ENCODE measurements at regions not wholly inside any gene's neighbourhood (a gene's known extent, or its start where the extent isn't known, plus 50 kb on each side); places are given as distances from the start of the nearest gene placed in this dataset.

DNA sequence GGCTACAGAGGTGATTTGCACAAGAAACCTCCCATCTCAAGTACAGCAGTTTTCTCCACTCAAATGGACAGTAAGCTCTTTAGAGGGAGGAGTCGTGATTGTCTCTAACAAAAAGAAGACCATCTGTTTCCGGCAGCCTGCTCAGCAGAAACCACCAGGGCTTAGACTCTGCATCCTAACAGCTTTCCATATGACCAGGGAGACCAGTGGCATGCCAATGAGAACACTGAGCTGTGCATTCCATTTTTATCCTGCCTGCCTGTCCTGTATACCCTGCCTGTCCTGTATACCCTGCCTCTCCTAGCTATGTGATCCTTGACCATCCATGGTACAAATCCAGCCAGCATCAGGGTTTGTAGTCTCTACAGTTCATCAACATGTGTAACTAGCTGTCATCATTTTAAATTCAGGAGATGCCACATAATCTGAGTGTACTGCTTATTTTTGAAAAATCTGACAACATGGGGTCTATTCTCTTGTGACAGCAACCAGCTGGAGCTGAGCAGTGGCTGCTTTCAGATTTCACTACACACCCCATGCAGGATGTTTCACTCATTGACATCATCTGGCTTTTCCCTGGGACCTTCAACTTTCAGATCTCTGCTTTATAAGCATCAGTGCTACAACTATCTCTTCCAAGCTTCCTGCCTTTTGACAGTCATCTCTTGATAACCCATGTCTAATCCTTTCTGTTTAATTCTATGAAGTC lies 50.5 kb upstream of the POU2AF2 start:
- DNase-seq: no peak

DNA sequence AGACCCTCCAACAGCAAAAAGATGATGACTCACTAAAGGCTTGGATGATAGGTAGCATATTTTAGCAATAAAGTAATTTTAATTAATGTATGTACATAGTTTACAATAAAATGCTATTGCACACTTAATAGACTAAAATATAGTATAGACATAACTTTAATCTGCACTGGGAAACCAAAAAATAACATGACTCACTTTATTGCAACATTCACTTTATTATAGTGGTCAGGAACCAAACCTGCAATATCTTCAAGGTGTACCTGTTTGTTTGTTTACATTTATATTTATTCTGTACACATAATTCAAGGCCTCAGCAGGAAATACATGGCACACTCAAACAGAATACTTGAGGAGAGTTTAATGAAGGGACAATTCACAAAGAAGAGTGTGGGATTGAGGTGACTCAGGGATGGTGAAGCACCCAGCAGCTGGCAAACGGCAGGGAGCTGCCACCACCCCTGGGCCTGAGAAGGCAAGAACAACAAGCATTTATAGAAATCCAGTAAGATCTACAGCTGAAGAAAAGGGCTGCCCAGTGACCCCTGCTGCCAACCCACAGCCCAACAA lies 51.5 kb upstream of the POU2AF2 start:
- DNase-seq: no peak

DNA sequence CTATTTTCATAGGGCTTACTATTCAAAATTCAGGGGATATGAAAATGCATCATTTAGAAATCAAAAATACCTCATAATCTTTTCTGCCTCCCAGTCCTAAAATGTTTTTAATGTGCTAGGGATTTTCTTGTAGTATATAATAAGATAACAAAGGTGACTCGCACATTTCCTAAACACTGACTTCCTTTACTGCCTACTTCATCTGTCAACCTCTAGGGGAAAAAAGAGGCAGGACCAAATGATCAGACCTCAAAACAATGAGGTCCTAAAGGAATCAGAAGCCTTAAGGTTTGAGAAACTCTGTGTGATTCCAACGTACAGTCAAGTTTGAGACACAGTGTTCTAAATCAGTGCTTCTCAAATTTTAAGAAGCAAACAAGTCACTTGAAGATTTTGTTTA lies 56.1 kb upstream of the POU2AF2 start:
- DNase-seq: no peak

DNA sequence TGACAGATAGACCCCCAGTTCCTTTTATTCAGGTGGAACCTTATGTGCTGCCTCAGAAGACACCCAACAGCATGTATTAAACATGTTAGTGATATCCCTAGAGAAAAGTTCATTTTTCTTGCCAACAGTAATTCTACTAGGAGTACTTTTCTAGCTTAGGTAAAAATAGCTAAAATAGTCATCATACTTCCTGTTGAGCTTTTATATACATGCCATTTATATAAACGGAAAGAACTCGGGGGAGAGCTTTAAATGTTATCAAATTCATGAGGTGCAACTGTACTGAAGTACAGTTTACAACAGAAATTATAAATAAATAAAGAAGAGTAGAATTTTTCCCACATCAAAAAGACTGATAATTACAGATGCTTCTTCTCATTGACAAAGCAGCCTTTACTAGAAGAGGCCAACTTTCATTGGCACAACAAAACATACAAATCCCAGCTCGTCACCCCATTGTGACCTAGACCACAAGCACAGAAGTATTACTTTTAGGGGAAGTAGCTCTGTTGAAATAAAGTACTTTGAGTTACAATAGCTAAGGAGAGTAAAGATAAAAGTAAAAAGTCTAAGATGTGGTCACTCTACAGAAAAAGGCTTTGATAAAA lies 59.1 kb upstream of the POU2AF2 start:
- DNase-seq: no peak

DNA sequence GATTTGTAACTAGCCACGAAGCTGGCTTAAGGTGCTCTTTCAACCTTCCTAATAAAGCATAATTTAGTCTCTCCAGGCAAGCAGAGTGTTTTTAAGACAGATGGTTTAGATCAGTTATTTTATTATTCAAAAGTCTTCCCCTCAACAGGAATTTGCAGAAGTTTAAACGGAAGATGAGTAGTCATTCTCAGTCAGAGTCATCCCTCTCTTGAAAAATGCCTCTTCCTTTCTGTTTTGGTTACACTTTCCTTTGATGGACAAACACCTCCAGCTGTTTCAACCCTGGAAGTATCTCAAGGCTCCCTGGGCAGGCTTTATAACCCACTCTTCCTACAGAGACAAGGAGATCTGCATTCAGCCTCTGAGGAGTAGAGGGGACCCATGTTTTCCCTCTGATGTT lies 60.3 kb upstream of the POU2AF2 start:
- DNase-seq: no peak

DNA sequence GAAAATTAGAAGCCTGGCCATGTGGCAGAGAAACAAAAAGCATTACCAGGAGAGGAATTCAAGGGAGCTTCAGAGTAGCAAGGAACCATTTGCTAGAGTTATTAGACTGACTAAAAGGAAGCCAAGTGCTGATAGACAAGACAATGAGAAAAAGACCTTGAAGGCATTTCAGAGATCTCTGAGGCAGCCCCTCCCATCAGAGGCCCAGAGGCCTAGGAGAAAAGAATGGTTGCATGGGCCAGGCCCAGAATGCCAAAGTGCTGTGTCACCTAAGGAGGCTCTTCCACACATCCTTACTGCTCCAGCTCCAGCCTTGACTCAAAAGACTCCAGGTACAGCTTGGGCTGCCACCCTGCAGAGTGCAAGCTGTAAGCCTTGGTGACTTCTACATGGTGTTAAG lies 61.8 kb upstream of the POU2AF2 start:
- DNase-seq: no peak

DNA sequence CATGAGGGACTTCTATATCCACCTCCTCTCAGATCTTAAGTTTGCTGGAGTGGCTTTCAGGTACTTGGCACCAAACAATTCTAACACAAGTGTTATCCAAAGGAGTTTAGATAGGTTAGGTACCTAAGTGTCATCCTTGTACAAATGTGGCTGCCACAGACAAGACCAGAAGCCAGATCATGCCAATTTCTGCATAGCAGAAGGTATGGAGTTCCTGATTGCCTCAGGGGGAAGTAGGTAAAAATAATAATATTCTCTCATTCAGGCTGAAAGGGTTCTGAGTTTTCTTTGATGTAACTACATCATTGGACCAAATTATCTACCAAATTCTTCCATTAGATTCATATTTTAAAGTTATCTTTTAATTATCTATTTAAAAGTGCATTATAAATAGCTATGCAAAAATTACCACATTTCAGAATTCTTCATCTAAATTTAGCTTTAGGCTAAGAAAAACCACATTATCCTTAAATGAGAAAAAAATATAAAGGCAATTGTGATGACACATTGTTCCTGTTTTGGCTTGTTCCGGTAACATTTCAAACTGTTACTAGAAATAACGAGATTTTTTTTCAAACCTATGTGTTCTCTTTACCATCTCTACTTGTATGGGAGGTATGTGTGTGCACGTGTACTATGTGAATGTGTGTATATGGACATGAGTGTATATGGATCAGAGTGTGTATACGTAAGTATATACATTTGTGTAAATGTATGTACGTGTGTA lies 66.2 kb upstream of the POU2AF2 start:
- no peak for DNase-seq

DNA sequence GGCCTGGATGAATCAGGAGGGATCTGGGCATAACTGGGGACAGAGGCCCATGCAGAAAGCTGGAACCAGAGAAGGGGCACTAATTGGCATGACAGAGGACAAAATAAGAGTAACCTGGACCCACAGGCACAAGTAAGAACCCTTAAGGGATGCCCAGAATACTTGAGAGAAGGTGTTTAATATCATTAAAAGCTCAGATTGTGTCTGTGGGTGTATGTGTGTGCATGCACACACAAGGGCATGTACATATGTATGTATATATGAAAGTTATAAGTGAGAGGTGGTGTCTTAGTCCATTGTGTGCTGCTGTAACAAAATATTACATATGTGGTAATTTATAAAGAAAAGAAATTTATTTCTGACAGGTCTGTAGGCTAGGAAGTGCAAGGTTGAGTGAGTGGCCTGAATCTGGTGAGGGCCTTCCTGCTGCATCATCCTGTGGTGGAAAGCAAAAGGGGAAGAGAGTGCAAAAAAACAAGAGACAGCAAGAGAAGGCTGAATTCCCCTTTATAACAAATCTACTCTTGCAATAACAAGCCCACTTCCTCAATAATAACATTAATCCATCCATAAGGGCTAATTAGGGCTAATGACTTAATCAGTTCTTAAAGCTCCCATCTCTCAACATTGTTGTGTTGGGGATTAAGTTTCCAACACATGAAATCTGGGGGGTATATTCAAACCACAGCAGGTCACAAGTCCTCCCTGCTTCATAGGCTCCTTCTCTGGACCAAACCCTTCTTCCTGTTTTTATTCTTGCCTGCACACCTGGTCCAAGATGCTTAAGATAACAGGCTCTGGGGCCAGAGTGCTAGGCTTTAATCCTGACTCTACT lies 68.3 kb upstream of the POU2AF2 start:
- DNase-seq: no peak

DNA sequence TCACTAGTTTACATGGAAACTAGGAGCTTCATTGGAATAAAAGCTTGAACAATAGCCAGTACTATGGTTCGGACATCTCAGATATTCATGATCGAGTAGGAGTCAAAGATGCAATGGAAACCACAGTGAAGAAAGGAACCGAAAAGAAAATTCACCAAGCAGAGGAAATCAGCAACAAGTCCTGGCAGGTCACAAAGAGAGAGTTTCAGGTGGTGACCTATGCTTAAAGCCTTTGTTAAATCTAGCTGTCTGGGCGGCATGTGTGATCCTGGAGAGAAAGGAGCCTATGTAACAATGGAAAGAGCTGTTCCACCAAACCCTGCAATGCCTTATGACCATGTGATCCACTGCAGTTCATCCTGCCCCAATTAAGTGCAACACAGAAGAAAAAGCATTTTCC lies 68.9 kb upstream of the POU2AF2 start:
- no peak for DNase-seq

DNA sequence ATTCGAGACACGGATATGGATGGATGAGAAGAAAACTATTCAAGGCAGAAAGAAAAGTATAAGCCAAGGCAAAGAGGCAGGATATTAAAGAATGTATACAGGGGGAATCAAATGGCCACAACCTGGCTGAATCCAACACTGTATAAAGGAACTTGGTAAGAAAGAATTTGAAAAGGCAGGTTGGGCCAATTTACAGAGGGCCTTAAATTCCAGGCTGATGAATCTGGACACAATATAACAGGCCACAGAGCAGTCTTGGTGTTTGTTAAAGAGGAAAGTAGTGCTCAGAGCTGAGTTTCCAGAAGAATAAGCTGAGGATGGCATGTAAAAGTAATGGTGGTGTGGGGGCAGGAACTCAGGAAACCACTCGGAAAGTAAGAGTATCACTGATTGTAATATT lies 72.3 kb upstream of the POU2AF2 start:
- no peak for DNase-seq

DNA sequence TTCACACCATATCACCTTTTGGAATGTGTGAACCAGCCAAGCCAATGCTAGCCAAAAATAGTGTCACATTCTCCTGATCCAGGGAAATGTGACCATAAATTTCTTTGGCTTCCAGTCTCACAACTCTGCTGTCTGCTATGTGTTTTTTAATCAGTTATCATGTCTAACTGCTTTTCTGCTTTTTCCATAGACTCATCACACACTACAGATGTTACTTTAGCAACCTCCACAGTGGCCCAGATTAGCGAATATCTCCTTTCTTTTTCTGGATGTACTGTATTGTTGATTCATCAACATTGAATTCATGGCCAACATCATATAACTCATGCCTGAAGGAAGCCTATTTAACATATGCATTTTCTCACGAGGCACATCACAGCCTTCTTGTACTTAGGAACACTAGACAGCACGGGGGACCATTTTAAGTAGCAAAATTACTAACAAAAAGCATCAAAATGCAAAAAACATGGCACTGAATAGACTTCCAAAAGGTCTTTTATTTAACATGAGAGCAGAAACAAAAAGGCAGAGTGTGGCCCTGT lies 73.1 kb upstream of the POU2AF2 start:
- DNase-seq: no peak

DNA sequence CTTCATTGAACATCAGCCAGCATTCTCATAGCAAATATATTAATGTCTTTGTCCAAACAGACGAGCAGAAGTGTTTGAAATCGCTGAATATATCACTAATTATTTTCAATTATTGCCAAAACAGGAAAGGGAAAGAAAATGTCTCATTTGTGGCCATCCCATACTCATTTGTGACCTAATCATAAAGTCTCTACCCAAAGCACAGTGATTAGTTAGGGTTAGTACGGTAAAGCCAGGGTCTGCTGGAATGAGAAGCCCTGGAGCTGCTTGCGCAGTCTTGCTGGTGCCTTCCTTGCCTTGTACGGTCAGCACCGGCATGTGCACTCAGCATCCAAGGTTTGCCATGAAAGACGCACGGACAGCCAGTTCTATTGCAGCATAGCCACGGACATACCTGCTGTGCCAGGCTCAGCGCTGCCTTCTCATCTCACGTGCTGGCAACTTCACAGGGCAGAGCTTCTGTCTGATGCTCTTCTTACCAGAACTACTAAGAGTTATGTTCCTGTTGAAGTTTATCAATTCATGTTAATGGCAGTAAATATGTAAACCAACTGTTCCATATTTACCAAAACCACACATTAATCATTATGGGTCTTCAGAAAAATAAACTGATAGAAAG lies 74.7 kb upstream of the POU2AF2 start:
- no peak for DNase-seq

DNA sequence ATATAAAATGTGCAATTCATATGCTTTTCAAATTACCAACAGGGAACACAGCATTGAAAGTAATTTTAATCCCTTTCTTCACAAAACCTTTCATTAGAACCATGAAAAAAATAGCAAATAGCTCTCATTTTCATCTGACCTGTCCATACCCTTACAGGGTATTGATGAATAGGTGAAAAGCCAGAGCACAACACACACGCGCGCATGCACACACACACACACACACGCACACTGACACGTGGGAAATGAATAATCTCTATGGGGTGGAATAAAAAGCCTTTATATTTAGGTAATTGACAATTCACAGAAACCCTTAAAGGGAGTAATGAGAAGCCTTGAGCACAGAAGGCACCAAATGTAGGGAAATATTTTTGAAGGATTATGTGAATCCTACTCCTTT lies 76.2 kb upstream of the POU2AF2 start:
- no peak for DNase-seq

DNA sequence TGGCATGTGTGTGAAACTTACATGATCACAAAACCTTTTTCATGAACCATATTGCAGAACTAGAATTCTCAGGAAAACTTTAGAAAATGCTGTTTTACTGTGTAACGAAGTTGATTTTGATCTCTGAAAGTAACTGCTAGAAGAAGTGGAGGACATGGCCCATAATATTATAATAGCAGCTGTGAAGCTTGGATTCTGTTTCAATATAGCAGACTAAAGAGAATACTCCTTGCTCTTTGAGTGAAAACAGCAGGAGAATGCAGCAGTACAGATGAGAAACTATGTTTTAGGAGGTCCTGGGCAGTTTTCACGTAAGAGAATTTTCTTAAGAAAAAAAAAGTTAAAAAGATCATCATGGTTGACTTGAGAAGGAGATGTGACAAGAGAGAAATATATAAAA lies 76.7 kb upstream of the POU2AF2 start:
- DNase-seq: no peak

DNA sequence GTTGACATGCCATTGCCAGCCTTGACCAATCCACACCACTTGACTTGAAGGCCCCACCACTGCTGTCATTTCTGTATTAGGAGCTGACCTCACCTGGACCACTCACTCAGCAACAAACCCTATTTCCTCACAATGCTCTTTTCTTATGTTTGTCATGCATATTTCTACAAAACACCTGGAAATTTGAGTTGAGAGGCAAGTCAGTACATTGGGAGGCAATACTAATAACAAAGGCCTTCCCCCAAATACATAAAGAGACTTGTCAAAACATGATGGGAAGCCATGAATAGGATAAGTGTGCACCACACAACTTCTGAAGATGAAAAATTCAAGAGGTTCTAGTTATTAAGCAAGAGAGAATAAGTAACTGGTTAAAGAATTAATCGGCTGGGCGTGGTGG lies 77.9 kb upstream of the POU2AF2 start:
- no peak for DNase-seq

DNA sequence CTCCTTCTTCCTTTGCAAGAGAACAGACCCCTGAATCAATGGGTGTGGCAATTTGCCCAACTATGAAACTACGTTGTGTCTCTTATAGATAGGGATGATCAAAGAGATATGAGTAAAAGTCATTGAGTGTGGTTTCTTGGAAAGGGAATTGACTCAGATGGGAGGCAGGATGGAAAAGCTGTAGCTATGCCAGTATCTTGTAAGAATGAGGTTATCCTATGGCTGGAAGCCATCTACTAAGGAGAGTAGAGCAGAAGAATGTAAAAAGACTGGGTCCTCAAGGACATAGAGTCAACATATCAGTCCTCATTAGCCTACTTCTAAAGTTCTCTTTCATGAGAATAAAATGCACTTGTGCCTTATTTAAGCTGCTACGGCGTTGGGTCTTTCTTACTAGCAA lies 78.9 kb upstream of the POU2AF2 start:
- DNase-seq: no peak

DNA sequence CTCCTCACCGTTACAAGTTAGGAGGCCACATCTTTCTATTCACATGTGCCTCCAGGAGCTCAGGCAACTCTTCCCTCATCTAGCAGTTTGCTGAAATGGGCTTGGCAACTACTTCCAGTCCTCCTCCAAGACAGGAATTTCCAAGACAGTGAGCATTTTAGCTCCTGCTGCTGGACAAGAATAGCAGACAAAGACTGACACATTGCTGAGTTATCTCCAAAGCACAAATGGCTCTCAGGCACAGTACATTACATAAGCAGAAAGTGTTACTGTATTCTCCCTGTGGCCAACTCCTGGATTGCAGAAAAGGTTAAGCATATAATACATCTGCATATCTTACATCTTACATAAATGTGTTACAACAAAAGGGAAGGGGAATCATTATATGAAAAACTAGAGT lies 83.2 kb upstream of the POU2AF2 start:
- DNase-seq: no peak

DNA sequence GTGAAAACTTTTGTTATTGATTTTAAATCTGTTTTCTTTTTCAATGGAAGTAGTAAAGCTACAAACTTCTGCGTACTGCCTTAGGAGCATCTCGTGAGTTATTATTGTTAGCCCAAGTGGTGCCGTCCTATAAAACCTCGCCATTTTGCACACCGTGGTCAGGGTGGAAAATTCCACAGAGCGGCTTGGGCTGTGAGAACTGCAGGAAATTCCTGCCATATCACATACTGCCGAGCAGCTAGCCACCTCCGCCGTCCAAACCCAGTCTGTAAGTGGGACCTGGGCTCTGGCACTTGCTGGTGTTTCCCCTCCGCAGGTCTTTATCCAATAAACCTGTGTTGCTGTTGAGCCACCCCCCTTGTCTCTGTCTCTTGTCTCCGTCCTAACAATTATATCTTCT lies 88.0 kb upstream of the POU2AF2 start:
- DNase-seq: no peak

DNA sequence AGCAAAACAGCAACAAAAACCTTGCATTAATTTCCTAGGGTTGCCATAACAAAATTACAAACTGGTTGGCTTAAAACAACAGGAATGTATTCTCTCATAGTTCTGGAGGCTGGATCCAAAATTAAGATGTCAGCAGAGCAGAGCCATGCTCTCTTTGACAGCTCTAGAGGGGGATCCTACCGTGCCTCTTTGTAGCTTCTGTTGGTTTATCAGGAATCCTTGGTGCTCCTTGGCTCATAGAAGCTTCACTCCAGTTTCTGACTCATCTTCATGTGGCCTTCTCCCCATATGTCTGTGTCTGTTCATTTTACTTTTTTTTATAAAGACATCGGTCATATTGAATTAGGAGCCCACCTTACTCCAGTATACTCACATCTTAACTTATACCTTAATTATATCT lies 90.5 kb upstream of the POU2AF2 start:
- no peak for DNase-seq

DNA sequence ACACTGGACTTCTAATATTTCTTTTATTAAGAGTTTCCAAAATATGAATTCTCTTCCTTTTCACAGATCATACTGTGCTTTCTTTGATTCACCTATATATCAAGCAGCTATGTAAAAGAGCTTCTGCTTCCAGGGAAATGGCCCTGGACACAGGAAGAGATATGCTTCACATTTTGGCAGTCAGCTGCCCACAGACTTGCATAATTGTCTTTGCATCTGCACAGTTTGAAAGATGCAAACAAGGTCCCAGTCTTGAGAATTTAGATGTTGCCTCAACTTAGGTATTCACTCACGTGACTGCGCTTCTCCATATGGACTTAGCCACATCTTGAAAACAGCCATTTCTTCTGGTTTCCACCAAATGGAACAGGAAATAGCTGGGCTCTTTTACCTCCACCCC lies 92.3 kb upstream of the POU2AF2 start:
- no peak for DNase-seq

DNA sequence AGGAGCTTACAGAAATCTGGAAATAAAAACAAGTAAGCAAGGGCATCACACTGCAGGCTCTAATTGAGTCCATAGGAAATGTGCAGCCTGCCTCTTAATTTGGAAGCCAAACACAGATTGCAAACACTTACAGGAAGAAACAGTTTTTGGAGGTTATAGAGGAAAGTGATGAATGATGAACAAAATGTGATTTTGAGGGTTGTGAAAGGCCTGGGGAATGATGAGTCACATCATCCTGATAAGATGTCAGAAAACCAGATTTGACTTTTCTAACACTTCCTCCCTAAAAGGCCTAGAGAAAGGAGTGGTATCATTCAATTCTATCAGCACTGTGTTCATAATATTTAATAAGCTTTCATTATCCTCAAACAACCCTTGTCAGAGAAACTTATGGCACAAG lies 96.6 kb upstream of the POU2AF2 start:
- no peak for DNase-seq

DNA sequence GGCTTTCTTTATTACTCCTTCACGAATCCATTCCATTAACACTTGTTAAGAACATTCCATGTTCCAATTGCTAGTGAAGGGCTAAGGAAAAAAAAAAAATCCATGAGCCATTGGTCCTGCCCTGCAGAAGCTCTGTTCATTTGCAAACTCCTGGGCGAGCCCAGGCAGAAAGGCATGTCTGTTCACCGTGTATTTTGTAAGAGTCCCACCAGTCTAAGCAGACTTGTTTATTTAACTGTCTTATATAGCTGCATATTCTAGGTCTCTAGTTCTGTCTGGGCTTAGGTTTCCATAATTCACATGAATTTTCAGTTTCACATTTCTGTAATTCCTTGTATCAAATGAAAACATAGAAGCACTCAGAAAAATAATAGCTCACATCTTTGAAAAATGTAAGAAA lies 97.4 kb upstream of the POU2AF2 start:
- DNase-seq: no peak

DNA sequence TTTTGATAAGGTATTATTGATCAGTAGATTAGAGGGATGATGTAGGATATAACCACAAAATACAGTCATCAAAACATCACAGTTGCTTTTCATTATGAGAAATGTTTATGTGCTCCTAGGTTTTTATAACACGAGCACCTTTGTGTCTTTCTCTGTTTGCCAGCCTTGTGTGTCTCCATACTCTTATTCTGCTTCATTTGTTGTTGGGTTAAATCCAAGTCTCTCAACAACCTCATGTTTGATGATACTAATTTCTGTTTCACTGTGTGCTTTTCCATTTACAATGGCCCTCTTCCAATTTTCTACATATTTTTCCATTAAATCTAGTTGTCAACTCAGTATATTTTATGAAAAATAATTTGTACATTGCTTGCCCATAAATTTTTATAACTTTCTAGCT lies 107.7 kb upstream of the POU2AF2 start:
- DNase-seq: peak; percentile 0
